ENCODE measurements at regions not wholly inside any gene's neighbourhood (a gene's known extent, or its start where the extent isn't known, plus 50 kb on each side); places are given as distances from the start of the nearest gene placed in this dataset.

DNA sequence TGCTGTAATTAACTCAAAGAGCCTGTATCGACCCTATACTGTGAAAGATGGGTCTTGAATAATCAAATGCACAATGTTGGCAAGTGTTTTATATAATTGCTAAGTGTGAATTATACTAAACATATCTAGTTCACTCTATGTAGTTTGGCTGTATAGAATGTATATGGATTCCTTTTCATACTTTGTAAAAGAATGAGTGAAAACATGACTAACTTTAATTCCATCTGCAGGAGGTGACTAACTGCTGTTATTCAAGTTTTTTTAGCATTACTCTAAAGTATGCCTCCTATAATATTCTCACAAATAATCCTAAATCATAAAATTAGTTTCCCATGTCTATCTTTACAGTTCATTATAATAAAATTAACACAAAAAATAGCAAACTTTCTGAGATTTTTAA lies 394.0 kb upstream of the MON1B start:
- TF ChIP-seq ESRRG (CRISPR knock-in tag; IDR thresholded peaks at IDR 0.05) (no peak), PPARA (CRISPR knock-in tag; IDR thresholded peaks at IDR 0.05; ENCODE audit: borderline replicate concordance) (no peak), ISL1 (CRISPR knock-in tag; IDR thresholded peaks at IDR 0.05) (no peak), SNAI2 (CRISPR knock-in tag; IDR thresholded peaks at IDR 0.05) (no peak), TOX (CRISPR knock-in tag; IDR thresholded peaks at IDR 0.05; ENCODE audit: borderline replicate concordance) (no peak), TSHZ2 (CRISPR knock-in tag; IDR thresholded peaks at IDR 0.05) (no peak), ARNTL (CRISPR knock-in tag; IDR thresholded peaks at IDR 0.05; ENCODE audit: borderline replicate concordance, low read depth) (no peak)
- TF ChIP-seq, protein P1, sequence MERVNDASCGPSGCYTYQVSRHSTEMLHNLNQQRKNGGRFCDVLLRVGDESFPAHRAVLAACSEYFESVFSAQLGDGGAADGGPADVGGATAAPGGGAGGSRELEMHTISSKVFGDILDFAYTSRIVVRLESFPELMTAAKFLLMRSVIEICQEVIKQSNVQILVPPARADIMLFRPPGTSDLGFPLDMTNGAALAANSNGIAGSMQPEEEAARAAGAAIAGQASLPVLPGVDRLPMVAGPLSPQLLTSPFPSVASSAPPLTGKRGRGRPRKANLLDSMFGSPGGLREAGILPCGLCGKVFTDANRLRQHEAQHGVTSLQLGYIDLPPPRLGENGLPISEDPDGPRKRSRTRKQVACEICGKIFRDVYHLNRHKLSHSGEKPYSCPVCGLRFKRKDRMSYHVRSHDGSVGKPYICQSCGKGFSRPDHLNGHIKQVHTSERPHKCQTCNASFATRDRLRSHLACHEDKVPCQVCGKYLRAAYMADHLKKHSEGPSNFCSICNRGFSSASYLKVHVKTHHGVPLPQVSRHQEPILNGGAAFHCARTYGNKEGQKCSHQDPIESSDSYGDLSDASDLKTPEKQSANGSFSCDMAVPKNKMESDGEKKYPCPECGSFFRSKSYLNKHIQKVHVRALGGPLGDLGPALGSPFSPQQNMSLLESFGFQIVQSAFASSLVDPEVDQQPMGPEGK (CRISPR knock-in tag; IDR thresholded peaks at IDR 0.05; ENCODE audit: borderline replicate concordance), result no peak

Measured in SK-N-SH treated with all-trans-retinoic acid at 6 μM for 48 hours (cell line).